Hippocampal formation (tissue), 2 donors: ENCODE measurements at regions not wholly inside any gene's neighbourhood (a gene's known extent, or its start where the extent isn't known, plus 50 kb on each side); places are given as distances from the start of the nearest gene placed in this dataset.
"Not testable (repeated sequence)": the region's sequence is repeated elsewhere in the genome, so short reads cannot be mapped to it uniquely, and the experiment has no call there.

Experiments used
- DNase-seq, 2 donors: peaks; one replicate each; lab custom pipeline; 2025; lab: John Stamatoyannopoulos, UW

- not testable (repeated sequence) for DNase-seq
These were observed 913.4 kb upstream of the DIAPH2 start for GRCh38 chrX:95771198-95771597.

GRCh38 chrX:95791876-95792275 lies 892.8 kb upstream of the DIAPH2 start:
- DNase-seq: no peak

- DNase-seq: no peak
These were observed 887.3 kb upstream of the DIAPH2 start for GRCh38 chrX:95797344-95797743.

- DNase-seq: no peak
These were observed 860.8 kb upstream of the DIAPH2 start for GRCh38 chrX:95823796-95824195.

GRCh38 chrX:95835223-95835622 lies 849.4 kb upstream of the DIAPH2 start:
- no peak for DNase-seq

- DNase-seq: no peak
These were observed 848.1 kb upstream of the DIAPH2 start for GRCh38 chrX:95836517-95836916.

GRCh38 chrX:95841863-95842262 lies 842.8 kb upstream of the DIAPH2 start:
- no peak for DNase-seq

- no peak for DNase-seq
These were observed 824.5 kb upstream of the DIAPH2 start for GRCh38 chrX:95860127-95860526.

- no peak for DNase-seq
These were observed 809.0 kb upstream of the DIAPH2 start for GRCh38 chrX:95875661-95876060.

GRCh38 chrX:95878874-95879273 lies 805.8 kb upstream of the DIAPH2 start:
- no peak for DNase-seq

GRCh38 chrX:95884186-95884585 lies 800.5 kb upstream of the DIAPH2 start:
- DNase-seq: no peak

- no peak for DNase-seq
These were observed 799.6 kb upstream of the DIAPH2 start for GRCh38 chrX:95885074-95885473.

- no peak for DNase-seq
These were observed 795.4 kb upstream of the DIAPH2 start for GRCh38 chrX:95889279-95889678.

- DNase-seq: no peak
These were observed 791.0 kb upstream of the DIAPH2 start for GRCh38 chrX:95893636-95894035.

- DNase-seq: no peak
These were observed 781.2 kb upstream of the DIAPH2 start for GRCh38 chrX:95903490-95903889.

GRCh38 chrX:95903975-95904374 lies 780.7 kb upstream of the DIAPH2 start:
- DNase-seq: no peak

GRCh38 chrX:95907081-95907480 lies 777.6 kb upstream of the DIAPH2 start:
- no peak for DNase-seq

- no peak for DNase-seq
These were observed 773.6 kb upstream of the DIAPH2 start for GRCh38 chrX:95911062-95911461.

- DNase-seq: no peak
These were observed 765.0 kb upstream of the DIAPH2 start for GRCh38 chrX:95919605-95920004.

- DNase-seq: no peak
These were observed 739.1 kb upstream of the DIAPH2 start for GRCh38 chrX:95945528-95945927.

GRCh38 chrX:95949588-95949987 lies 735.1 kb upstream of the DIAPH2 start:
- DNase-seq: no peak

GRCh38 chrX:95950679-95951078 lies 734.0 kb upstream of the DIAPH2 start:
- no peak for DNase-seq

GRCh38 chrX:95953564-95953963 lies 731.1 kb upstream of the DIAPH2 start:
- DNase-seq: no peak

- DNase-seq: no peak
These were observed 727.9 kb upstream of the DIAPH2 start for GRCh38 chrX:95956745-95957144.
